HG02885 (cell line): ENCODE measurements at regions not wholly inside any gene's neighbourhood (a gene's known extent, or its start where the extent isn't known, plus 50 kb on each side); places are given as distances from the start of the nearest gene placed in this dataset.

Experiments
- ATAC-seq: cut with Tn5 transposase; IDR thresholded peaks from one replicate; pipeline ENCODE4 v1.9.1; 2021; ENCODE audit warnings: mild to moderate bottlenecking; ENCODE audit not compliant: unreplicated experiment, poor library complexity

DNA sequence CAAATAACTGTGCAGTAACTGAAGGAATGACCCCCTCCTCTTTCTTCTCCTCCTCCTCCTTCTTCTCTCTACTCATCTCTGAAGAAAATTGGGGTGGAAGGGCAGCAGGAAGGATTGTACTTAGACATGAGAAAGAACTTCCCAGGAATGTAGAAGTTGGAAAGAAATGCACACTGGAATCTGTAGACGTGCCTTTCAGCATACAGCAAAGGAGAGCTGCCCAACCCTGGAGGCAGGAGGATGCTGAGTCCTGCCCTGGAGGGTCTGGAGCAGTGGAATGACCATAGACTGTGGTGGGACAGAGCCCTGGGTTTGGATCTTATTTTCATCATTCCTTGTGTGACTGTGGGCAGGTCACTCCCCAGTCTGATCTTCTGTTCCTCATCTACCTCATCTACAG is 80.1 kb downstream of the PJA1 start:
- no peak for ATAC-seq

DNA sequence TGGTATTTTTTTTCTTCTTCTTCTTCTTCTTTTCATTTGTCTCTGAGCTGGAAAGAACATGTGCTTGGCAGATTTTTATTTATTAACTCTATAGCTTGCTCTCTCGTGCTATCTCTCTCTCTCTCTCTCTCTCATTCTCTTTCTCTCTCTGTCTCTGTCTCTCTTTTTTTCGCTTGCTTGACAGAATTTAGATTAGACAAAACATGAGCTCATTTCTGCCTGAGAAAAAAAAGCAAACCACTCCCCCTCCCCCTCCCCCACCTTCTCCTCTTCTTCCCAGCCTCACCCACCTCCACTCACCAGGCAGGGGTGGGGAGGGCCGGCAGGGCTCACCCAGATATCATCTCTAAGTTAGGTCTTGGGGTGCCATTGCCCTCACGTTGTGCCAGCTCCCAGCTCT is 81.5 kb downstream of the PJA1 start:
- no peak for ATAC-seq

DNA sequence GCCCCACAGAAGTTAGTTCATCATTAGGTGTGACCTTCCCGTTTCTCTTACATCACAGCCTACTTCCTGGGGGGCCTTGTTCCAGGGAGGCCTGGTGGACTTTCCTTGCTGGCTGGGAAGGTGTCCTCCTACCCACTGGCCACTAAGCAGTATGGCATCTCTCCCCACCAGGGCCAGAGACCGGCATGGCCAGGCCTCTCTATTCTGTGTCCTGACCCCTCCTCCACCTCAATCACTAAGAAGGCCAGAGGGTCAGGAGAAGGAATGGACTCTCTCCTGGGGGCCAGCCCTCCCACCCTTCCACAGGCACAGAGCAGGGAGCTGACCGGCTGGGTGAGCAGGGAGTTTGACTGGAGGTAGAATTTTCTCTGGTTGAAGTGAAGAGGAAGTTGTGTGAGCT is 81.9 kb downstream of the PJA1 start:
- ATAC-seq: no peak

DNA sequence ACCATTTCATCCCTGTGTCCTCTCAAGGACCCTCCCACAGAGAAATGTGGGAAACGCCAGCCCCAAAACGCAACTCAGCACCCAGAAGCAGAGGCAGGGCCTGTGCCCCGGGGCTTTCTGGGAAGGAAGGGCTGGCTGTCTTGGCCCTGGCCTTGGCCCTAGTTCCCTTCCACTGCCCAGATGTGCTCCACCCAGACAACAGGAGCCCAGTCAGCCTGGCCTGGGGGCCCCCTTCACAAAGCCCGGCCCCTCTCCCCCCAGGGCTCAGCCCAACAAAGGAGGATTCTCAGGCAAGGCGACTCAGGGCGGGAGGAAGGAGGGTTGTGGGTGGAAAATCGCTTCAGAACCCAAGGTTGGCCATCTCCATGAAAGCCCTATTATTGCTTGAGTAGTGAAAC is 82.5 kb downstream of the PJA1 start:
- no peak for ATAC-seq

DNA sequence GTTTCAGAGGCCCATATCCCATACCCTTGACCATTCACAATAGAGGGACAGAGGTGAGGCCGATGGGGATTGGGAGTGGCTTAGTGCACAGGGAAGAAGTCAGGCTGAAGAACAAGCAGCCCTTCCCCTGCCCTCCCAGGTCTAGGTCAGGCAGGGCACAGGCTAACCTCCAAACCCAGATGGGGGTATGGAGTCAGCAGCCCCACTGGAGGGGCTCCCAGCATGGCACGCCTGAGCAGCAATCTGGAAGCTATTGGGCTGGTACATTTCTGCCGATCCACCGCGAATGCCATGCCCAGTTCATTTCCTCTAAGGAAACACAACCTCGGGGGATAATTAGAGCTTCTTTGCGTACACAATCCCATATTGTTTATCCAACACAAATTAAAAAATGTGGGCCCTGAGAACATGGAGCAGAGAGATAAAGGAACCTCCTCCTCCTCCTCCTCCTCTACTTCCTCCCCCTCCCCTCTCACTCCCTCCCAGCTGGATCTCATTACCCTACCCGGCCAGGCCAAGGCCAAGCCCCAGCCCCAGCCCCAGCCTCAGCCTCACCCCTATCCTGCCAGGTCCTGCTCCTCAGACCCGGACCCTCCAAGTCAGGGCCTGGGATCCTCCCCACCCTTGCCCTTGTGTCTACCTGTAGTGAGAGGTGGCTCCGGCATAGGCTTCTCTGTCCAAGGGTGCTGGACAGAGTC is 83.0 kb downstream of the PJA1 start:
- no peak for ATAC-seq

DNA sequence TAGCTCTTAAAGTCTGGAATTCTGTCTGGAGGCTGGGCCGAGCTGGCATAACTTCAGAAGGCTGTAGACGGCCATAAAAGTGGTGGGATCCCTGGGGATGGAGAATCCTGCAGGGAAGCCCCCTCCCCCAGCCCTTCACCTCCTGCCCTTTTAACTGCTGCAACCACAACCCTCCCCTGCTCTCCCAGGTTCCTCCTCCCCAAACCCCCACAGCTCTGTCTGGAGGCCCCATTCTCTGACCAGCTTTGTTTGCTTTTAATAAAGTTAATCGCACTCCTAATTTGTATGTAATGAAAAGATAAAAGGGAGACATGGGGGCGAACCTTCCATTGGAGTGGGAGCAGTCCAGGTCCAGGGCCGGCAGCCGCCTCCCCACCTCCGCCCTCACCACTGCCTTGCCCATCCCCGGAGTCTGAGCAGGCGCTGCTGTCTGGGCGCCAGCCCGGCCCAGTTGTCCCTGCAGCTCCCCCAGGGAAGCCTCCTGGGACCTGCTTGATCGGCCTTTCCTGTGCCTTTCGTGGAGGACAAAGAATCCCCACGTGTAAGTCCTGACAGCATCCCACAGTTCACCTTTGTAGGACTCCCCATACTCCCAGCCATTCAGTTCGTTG is 84.3 kb downstream of the PJA1 start:
- no peak for ATAC-seq

DNA sequence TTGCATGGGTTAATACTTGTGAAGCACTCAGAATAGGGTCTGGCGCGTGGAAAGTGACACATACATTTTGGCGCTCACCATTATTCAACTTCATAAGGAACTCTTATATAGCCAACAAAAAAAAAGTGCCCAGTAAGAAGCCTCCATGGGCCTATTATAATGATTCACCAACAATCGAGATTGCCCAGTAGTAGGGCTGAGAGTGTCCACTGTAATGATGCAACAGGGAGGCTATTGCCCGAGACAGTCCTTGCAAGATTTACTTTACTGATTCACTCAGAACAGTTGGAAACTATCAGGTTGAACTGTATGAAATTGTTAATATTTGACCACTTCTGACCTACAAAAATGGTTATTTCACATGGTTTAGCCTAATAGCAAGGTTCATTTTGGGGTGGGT is 86.0 kb downstream of the PJA1 start:
- ATAC-seq: no peak

DNA sequence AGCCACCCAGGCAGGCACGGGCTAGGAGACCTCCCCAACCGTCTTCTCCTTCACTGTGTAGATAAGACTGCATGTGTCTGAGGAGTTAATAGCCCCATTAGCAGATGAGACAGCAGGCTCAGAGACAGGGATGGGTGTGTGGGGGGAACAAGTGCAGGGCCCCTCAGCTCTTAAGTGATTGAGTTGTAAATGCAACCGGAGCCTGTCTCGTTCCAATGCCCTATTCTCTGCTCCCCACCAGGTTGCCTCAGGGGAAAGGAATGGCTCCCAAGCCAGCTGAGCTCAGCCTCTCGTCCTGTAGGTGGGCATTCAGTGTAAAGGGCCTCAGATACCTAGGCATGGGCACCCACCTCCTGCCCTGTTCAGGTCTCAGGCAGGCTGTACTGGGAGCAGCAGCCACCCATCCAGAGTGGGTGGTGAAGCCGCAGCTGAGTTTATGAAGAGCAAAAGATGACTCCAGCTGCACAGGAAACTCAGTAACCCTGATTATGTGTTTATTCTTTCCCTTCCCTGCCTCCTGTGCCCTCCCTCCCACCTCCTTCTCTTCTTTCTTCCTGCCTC is 87.3 kb downstream of the PJA1 start:
- ATAC-seq: no peak

DNA sequence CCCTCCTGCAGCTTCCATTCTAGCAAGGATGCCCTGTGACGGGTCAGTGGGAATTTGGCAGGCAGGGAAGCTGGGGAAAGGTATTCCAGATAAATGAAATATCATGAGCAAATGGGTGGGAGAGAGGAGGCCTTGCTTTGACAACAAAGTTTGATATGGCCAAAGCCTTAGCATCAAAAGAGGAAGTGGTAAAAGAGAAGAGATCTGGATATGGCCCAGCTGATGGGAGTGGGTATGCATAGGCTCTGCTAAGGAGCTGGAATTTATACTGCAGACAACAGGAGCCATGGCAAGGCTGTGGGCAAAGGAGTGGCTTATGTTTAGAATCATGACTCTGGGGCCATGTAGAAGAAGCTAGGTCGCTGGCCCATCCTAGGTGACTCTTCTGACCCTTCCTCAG is 89.2 kb downstream of the PJA1 start:
- no peak for ATAC-seq

DNA sequence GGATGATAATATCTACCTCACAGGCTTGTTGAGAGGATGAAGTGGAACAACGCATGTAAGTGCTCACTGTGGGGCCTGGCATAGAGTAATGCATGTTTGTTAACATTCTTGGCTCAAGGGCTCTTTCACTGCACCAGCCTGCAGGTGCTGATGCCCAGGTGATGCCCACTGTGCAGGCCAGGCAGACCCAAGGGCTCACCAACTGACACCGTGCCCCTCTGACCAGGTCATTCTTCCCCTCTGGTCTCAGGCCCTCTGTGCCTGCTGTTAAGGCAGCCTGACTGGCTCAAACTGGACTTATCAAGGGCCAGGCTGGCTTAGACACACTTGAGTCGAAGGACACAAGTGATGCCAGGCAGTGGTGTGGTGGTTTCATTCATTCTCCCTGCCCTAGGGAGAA is 90.5 kb downstream of the PJA1 start:
- no peak for ATAC-seq

DNA sequence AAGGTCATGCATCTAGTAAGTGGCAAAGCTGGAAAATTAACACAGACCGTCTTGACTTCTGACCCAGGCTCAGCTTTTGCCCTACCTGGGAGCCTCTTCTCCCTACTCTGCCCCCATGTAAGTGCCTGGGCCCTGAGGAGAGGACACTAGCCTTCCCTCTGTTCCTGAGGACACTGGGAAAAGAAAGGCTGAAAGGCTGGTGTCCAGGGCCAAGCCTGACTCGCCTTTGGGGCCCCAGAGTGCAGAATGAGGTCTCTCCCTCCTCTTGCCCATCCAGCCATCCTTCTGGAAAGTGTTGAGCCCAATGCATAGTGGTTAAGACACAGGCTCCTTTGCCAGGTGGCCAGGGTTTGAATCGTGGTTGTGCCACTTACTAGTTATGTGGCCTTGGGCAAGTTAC is 91.5 kb downstream of the PJA1 start:
- ATAC-seq: no peak

DNA sequence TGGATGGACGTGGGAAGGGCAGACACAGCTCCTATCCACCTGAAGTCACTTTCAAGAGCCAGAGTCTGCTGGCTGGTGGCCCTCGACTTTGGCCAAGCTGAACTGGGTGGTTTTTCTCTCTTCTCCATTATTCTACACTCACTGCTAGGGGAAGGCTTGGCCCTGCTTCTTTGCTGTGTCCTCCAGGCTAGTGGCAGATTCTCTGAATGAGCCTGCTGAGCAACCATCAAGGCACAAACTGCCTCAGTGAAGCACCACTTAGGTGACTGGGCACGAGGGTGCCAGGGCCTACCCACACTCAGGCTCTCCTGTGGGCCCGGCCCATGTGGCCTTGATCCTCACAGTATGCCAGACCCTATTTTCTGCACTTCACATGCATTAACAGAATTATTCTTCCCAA is 92.0 kb downstream of the PJA1 start:
- ATAC-seq: no peak

DNA sequence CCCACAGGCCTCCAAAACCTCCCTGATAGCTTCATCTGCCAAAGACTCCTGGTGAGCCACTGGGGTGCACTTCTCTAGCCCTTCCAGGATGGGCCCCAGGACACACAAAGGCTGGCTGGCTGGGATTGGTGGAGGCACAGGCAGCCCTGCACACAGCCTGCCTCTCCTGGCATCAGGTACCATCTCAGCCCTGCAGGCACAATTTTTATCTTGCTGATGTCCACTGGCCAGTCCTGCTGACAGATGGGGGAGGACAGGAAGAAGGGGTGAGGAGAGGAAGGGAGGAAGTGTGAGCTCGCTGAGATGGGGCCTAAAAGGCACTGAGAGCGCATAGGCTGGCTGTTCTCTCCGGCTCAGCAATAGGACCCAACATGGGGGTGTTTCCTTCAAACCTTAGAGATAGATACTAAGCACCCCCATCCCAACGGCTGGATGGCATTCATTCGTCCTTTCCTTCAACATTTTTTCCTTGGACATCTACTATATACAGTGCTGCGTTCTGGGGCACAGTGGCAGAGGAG is 92.7 kb downstream of the PJA1 start:
- no peak for ATAC-seq

DNA sequence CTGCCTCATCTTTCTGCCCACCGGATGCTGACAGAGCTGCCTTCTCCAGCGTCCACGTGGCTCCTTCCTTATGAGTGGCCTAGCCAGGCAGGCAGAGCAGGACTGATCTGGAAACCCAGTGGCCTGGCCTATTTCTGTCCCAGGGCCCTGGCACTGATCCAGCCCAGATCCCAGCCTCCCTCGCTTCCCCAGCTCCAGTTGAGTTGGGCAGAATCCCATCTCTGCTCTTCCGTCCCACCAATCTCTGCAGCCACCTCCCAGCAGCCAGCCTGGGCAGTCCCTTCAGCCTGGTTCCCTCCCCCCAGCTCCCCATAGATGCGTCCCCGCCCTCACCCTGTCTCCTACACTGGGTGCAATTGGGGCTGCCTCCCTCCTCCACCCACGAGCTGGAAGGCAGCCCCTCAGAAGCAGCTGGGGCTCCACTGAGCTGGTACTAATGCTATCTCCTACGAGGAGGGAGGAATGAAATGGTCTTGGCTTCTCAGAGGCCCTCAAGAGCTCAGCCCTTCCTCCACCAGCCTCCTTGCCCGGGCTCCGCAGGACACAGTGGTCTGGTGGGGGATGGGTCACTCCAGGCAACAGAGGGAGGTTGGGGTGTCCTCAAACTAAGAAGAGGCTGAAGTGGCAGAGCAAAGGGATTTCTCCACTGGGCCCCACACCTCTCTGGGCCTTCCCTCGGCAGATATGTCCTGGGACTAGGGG is 94.2 kb downstream of the PJA1 start:
- ATAC-seq: no peak

DNA sequence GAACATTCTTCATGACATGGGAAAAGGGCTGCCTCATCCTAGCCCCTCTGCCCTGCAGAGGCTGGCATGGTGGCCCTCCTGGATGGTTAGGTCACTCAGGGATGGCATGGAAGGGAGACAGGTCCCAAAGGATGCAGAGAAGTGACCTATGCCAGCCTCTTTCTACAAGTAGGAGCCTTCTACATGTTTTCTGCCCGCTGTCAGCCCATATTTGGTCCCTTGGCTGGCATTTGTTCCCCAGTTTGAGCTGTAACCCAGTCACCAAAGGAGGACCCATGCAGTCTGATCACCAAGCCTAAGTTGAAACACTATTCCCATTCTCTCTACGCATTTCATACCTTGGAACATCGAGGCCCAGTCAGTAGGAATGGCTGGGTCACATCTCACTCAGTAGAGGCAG is 95.4 kb downstream of the PJA1 start:
- no peak for ATAC-seq

DNA sequence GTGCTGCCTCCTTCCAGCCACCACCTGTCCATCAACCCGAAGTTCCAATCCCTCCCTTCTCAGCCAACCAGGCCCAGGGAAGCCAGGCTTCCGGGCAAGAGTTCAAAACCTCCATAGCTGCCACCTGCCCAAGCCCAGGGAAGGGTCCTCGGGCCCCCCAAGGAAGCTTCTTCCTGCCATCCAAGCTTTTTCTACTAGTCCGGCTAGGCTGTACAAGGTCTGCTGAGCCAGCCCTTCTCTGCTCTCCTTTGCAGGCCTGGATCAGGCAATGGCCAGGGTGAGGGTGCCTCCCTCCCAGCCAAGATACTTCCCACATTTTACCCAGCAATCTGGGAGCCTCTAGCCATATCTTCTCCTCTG is 96.2 kb downstream of the PJA1 start:
- no peak for ATAC-seq

DNA sequence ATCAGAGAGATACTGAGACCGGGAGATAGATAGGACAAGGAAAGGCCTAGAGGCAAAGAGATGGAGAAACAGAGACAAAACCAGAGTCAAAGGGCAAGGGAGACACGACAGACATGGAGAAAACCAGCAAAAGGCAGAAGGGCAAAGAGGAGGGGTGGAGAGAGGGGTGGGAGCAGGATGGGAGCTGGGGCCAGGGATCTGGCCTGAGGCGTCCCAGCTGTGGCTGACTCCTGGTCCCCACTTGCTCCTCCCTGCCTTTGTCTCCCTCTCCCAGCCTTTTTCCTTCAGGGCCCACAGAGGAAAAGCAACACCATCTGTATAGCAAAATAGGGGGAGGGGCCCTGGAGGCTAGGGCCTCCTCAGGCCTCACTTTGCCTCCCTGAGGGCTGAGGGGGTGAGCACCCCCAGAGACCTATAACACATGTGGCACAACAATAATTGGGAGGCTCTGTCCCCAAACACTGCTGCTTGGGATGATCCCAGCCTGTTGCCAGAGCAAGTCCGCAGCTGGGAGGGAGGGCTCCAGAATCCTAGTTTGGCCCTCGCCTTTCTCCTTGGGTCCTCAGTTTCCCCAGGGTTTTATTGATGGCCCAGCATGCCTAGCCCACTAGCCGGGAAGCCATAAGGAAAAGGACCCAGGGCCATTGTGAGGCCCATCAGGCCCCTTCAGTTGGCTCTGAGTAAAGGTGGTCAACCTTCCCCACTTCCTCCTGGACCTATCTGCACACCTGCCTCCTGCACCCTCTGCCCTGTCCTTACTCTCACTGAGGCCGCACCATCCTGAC is 96.8 kb downstream of the PJA1 start:
- ATAC-seq: no peak

DNA sequence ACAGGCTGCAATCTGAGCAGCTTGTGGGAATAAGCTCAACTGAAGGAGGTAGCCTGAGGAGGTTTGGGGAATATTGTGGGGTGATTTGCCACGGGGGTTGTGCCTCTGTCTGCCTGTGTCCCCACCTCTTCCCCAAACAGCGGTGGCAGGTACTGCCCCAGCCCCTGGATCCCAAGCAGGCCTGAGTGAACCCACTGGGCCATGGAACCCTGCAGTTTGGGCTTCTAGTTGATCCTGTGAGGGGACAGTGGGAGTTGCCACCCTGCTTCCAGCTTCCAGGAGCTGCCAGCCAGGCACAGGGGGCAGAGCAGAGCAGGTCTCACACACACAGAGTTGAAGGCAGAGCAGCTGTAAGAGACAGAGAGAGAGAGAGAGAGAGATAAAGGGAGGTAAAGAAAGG is 97.4 kb downstream of the PJA1 start:
- ATAC-seq: no peak

DNA sequence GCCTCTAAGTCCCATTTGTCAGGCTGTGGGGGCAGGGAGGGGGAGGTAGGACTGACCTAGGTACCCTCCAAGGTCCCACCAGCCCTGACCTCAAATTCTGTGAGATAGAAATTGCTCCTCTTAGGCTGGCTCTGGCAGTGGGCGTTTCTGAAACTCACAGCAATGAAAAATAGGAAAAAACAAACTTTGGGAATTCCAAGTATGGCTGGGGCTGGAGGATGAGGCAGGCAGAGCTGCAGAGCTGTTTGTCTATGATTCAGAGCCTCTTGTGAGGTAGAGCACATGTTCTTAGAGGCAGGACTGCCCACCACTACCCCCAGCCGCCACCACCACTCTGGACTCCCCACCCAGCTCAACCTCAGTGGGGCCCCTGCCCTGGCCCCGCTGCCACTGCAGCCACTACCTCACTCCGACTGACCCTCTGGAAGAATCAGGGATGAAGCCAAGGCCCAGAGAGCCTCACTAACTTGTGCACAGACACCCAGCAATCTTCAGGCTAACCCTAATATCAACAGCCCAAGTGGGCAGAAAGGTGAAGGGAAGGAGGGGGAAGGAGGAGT is 98.2 kb downstream of the PJA1 start:
- ATAC-seq: no peak

DNA sequence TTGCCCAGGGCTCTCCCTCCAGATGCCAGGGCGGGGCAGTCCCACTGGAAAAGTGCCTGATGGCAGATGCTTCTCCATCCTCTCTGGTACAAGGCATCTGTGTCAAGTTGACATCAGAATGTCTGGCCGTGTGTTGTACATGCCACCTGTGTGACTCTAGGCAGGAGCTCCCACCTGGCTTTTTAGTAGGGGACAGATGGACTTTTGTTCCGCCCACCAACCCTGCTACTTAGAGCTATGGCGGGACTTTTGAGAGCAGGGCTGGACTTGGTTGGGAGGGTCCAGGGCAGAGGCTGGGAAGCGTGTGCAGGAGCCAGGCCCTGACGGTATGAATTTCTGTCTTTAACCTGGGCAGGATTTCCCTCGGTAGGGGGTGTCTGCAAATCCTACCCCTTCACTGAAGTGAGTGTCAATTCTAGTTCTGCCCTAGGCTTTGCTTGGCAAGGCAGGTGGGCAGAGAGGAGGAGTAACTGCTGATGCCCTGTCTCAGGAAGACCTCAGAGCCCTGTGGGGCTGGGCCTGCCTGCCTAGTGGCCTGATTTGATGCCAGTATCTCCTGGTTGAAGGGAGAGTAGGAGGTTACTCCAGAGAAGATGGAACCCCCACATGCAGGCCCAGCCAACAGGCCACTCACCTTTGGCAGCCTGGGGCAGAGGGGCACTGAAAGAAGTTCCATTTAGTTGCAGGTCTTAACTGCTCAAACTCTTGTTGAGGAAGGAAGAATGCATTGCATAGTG is 99.1 kb downstream of the PJA1 start:
- ATAC-seq: no peak
